ENCODE measurements at regions not wholly inside any gene's neighbourhood (a gene's known extent, or its start where the extent isn't known, plus 50 kb on each side); places are given as distances from the start of the nearest gene placed in this dataset.

DNA sequence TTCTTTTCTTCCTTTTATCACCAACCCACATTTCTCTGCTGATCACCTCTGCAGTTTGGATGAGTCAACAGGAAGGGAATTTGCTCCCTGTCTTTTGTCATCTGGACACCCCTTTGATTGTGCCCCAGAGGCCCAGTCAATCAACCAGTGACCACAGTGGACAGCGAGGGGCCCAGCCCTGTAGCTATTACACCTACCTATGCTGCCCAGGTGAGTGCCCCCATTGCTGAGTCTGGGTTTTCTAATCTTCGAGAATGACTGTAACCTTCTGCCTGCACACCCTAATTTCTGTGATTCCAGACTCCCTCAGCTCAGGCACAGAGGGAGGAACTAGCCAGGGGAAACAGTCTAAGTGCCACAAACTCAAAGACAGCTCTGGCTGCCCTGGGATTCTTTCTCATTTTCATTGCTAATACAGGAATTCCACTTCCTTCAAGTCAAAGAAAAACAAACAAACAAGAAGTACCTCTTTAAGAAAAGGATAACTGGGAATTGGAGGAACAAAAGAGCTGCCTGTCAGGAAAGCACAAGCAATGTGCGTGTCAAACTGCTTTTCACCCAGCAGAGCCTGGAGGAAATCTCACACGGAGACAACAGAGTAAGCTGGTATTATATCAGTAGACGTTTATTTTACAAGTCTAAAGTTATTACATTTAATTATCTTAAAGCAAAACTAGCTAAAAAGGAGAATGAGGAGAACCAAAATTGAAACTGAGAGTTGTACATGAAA lies 311.1 kb downstream of the AJAP1 start:
- no peak for TF ChIP-seq POLR2AphosphoS5 (IDR thresholded peaks at IDR 0.05; ENCODE audit: low read depth, low read length)
- no peak for TF ChIP-seq TAF1 (IDR thresholded peaks at IDR 0.05; ENCODE audit: borderline replicate concordance, insufficient read depth, low read length)
- TF ChIP-seq SIN3A (IDR thresholded peaks at IDR 0.05; ENCODE audit: borderline replicate concordance, insufficient read depth, low read length), result no peak
- TF ChIP-seq, protein P1, sequence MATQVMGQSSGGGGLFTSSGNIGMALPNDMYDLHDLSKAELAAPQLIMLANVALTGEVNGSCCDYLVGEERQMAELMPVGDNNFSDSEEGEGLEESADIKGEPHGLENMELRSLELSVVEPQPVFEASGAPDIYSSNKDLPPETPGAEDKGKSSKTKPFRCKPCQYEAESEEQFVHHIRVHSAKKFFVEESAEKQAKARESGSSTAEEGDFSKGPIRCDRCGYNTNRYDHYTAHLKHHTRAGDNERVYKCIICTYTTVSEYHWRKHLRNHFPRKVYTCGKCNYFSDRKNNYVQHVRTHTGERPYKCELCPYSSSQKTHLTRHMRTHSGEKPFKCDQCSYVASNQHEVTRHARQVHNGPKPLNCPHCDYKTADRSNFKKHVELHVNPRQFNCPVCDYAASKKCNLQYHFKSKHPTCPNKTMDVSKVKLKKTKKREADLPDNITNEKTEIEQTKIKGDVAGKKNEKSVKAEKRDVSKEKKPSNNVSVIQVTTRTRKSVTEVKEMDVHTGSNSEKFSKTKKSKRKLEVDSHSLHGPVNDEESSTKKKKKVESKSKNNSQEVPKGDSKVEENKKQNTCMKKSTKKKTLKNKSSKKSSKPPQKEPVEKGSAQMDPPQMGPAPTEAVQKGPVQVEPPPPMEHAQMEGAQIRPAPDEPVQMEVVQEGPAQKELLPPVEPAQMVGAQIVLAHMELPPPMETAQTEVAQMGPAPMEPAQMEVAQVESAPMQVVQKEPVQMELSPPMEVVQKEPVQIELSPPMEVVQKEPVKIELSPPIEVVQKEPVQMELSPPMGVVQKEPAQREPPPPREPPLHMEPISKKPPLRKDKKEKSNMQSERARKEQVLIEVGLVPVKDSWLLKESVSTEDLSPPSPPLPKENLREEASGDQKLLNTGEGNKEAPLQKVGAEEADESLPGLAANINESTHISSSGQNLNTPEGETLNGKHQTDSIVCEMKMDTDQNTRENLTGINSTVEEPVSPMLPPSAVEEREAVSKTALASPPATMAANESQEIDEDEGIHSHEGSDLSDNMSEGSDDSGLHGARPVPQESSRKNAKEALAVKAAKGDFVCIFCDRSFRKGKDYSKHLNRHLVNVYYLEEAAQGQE (IDR thresholded peaks at IDR 0.05; ENCODE audit: insufficient read depth in 1 of 2, low read depth in 2 of 2, low read length in 2 of 2), result no peak

Data from PFSK-1 (cell line).